B cell (primary cell): ENCODE measurements at regions not wholly inside any gene's neighbourhood (a gene's known extent, or its start where the extent isn't known, plus 50 kb on each side); places are given as distances from the start of the nearest gene placed in this dataset.

ENCODE experiments used
- ATAC-seq: fragments of 200-7000 bp; cut with Tn5 transposase; one replicate; pipeline ENCODE4 v1.10.0; 2021; ENCODE audit warnings: low read depth, mild to moderate bottlenecking, moderate number of reproducible peaks, moderate library complexity
- CTCF ChIA-PET: fragments of 350-600 bp; sonication (Branson Sonifier 250); formaldehyde crosslinking; loops from one replicate; lab custom pipeline; 2021; ENCODE audit warnings: antibody characterized with exemption, inconsistent platforms; lab: Charles Lee
- POLR2A ChIA-PET: fragments of 350-600 bp; sonication (Branson Sonifier 250); formaldehyde crosslinking; loops from one replicate; lab custom pipeline; 2021; ENCODE audit warnings: antibody characterized with exemption; lab: Charles Lee
- DNase-seq: peaks from one replicate; pipeline ENCODE4 v3.0.0; 2013
- H2AFZ ChIP-seq: 2 replicates; pipeline ENCODE4 v1.6.1; 2012; ENCODE audit warnings: mild to moderate bottlenecking, low read depth, low read length; ENCODE audit not compliant: insufficient read depth, poor library complexity, severe bottlenecking
- H3K27ac ChIP-seq, 2 donors: 1 replicate in 1 of 2; 2 replicates in 1 of 2; pipeline ENCODE4 v1.5.1; 2012 to 2013; ENCODE audit warnings: low read length in 2 of 2, mild to moderate bottlenecking in 2 of 2, moderate library complexity in 1 of 2
- H3K27me3 ChIP-seq, 4 experiments: fragments of 200-600 bp in 1 of 4; sonication (generic) in 1 of 4; replicated peaks in 1 of 4; 1 replicate in 2 of 4; 2 replicates in 2 of 4; pipeline versions ENCODE4 v1.6.1 to v1.7.0; 2013 to 2016; ENCODE audit warnings: low read length in 3 of 4, mild to moderate bottlenecking in 2 of 4, mixed read lengths in 1 of 4, moderate library complexity in 1 of 4; ENCODE audit not compliant: insufficient read depth in 4 of 4, control insufficient read depth in 3 of 4; ENCODE audit errors: control extremely low read depth in 1 of 4
- H3K36me3 ChIP-seq, 2 experiments: replicated peaks in 1 of 2; 1 replicate in 1 of 2; 2 replicates in 1 of 2; pipeline versions ENCODE4 v1.6.1 to v1.7.1; 2013; ENCODE audit warnings: low read length in 1 of 2; ENCODE audit not compliant: insufficient read depth in 2 of 2, control insufficient read depth in 1 of 2; ENCODE audit errors: control extremely low read depth in 1 of 2, extremely low read depth in 1 of 2
- H3K4me1 ChIP-seq, 2 donors: fragments of 200-600 bp in 1 of 2; sonication (generic) in 1 of 2; 1 replicate in 1 of 2; 2 replicates in 1 of 2; pipeline versions ENCODE4 v1.5.1 to v1.6.1; 2013 to 2017; ENCODE audit warnings: low read length in 2 of 2; ENCODE audit not compliant: control insufficient read depth in 2 of 2, insufficient read depth in 2 of 2
- H3K4me2 ChIP-seq: replicated peaks from 2 replicates; pipeline ENCODE3; 2012; ENCODE audit warnings: mild to moderate bottlenecking, low read depth, low read length; ENCODE audit not compliant: poor library complexity, severe bottlenecking
- H3K4me3 ChIP-seq, 5 experiments: fragments of 200-600 bp in 1 of 5; sonication (generic) in 1 of 5; 1 replicate in 3 of 5; 2 replicates in 2 of 5; pipeline versions ENCODE4 v1.5.1 to v1.7.0; 2011 to 2016; ENCODE audit warnings: low read length in 4 of 5, mild to moderate bottlenecking in 4 of 5, low read depth in 2 of 5, control low read depth in 1 of 5, moderate library complexity in 1 of 5; ENCODE audit not compliant: insufficient read depth in 1 of 5; ENCODE audit errors: control extremely low read depth in 1 of 5, extremely low read depth in 1 of 5
- H3K79me2 ChIP-seq: fragments of 200-600 bp; sonication (generic); one replicate; pipeline ENCODE4 v1.6.0; 2016; ENCODE audit warnings: low read length; ENCODE audit not compliant: control insufficient read depth, insufficient read depth
- H3K9ac ChIP-seq: fragments of 200-600 bp; sonication (generic); 2 replicates; pipeline ENCODE4 v1.6.1; 2017; ENCODE audit warnings: mild to moderate bottlenecking, low read length, moderate library complexity
- H3K9me3 ChIP-seq, 3 donors: one replicate each; pipeline versions ENCODE4 v1.6.1 to v1.7.1; 2013; ENCODE audit warnings: low read length in 2 of 3; ENCODE audit not compliant: control insufficient read depth in 2 of 3, insufficient read depth in 1 of 3; ENCODE audit errors: control extremely low read depth in 1 of 3
- H4K20me1 ChIP-seq: 2 replicates; pipeline ENCODE4 v1.6.0; 2012; ENCODE audit warnings: mild to moderate bottlenecking, low read length; ENCODE audit not compliant: insufficient read depth, control insufficient read depth, poor library complexity, severe bottlenecking
- H3K27ac Mint-ChIP-seq: one replicate; pipeline ENCODE4 v1.8.0; 2021; ENCODE audit warnings: mixed read lengths
- H3K27me3 Mint-ChIP-seq: one replicate; pipeline ENCODE4 v1.8.0; 2021; ENCODE audit warnings: mixed read lengths
- H3K4me1 Mint-ChIP-seq: one replicate; pipeline ENCODE4 v1.8.0; 2021; ENCODE audit warnings: mixed read lengths
- H3K4me3 Mint-ChIP-seq: one replicate; pipeline ENCODE4 v1.8.0; 2021; ENCODE audit warnings: mixed read lengths
- H3K9me3 Mint-ChIP-seq: one replicate; pipeline ENCODE4 v1.8.0; 2022; ENCODE audit warnings: mixed read lengths; ENCODE audit not compliant: insufficient read depth
- CTCF ChIP-seq: fragments of 200-600 bp; IDR thresholded peaks from one replicate; pipeline ENCODE4 v1.8.0; 2022; ENCODE audit warnings: antibody characterized with exemption, mild to moderate bottlenecking
- EZH2 ChIP-seq: IDR thresholded peaks from 2 replicates; pipeline ENCODE4 v1.6.1; 2012; ENCODE audit warnings: borderline replicate concordance, low read depth, mild to moderate bottlenecking, moderate library complexity, low read length; ENCODE audit not compliant: insufficient read depth, poor library complexity, severe bottlenecking
- WGBS: methylation state at CpG from one replicate; pipeline ENCODE4 v1.1.5; 2013; ENCODE audit warnings: missing lambda C conversion rate; ENCODE audit not compliant: insufficient coverage; 5-methylcytosine and 5-hydroxymethylcytosine counted together
- intact Hi-C: fragments of 100-400 bp; cut with micrococcal nuclease; formaldehyde crosslinking; loops from one replicate; pipeline ENCODE4 v1.10.0; 2022

- Histone ChIP-seq H3K9me3 (peaks cover 0 to 2% (median 0%) of the 10 kb centered on the region in 3 donors), H4K20me1 (no peaks in the 10 kb centered on the region), H3K27me3 (no peaks in the 10 kb centered on the region), H3K9ac (no peak overlapping the region), H3K79me2 (no peaks in the 10 kb centered on the region), H2AFZ (no peak overlapping the region), H3K4me2 (no peak overlapping the region), H3K4me1 (no peaks in the 10 kb centered on the region), H3K4me3 (no peak overlapping the region), H3K27ac (no peak overlapping the region), H3K36me3 (no peaks in the 10 kb centered on the region)
- TF ChIP-seq CTCF (no peak), EZH2 (no peak)
- Mint-ChIP-seq H3K4me3 (no peak overlapping the region), H3K27ac (no peak overlapping the region), H3K4me1 (no peaks in the 10 kb centered on the region), H3K9me3 (no peaks in the 10 kb centered on the region), H3K27me3 (no peaks in the 10 kb centered on the region)
- WGBS: 93% methylated on average over 6 of the region's 8 CpGs
- POLR2A ChIA-PET: no interaction called here
- ATAC-seq (no peak), DNase-seq (no peak)
- intact Hi-C loops: no loop called here
- CTCF ChIA-PET: no interaction called here
Measured at GRCh38 chr4:181418496-181418895, 824.7 kb upstream of the TENM3 start.

GRCh38 chr4:181420950-181421349 is 822.3 kb upstream of the TENM3 start:
- intact Hi-C loops: no loop called here
- Histone ChIP-seq H3K36me3 (no peaks in the 10 kb centered on the region), H3K4me1 (no peaks in the 10 kb centered on the region), H4K20me1 (no peaks in the 10 kb centered on the region), H3K4me3 (no peak overlapping the region), H3K79me2 (no peaks in the 10 kb centered on the region), H2AFZ (no peak overlapping the region), H3K4me2 (no peak overlapping the region), H3K27me3 (no peaks in the 10 kb centered on the region), H3K27ac (no peak overlapping the region), H3K9ac (no peak overlapping the region), H3K9me3 (no peaks in the 10 kb centered on the region)
- 54% methylated on average over 2 of the region's 2 CpGs for WGBS
- Mint-ChIP-seq H3K4me1 (no peaks in the 10 kb centered on the region), H3K27me3 (no peaks in the 10 kb centered on the region), H3K9me3 (no peaks in the 10 kb centered on the region), H3K4me3 (no peak overlapping the region), H3K27ac (no peak overlapping the region)
- no peak for TF ChIP-seq CTCF
- TF ChIP-seq EZH2: no peak
- CTCF ChIA-PET: no interaction called here
- DNase-seq: no peak
- no peak for ATAC-seq
- POLR2A ChIA-PET: no interaction called here
